Activated CD8-positive, alpha-beta T cell treated with anti-CD3 and anti-CD28 coated beads, Interleukin-2, amount 10 ng/mL, durations not matched to agents 7 days and 5 days (primary cell): ENCODE measurements at regions not wholly inside any gene's neighbourhood (a gene's known extent, or its start where the extent isn't known, plus 50 kb on each side); places are given as distances from the start of the nearest gene placed in this dataset.

ENCODE experiments used
- ATAC-seq: fragments of 150-1000 bp; cut with Tn5 transposase; one replicate; pipeline ENCODE4 v1.10.0; 2021; ENCODE audit warnings: moderate library complexity
- CTCF ChIA-PET: fragments of 350-600 bp; sonication (Branson Sonifier 250); formaldehyde crosslinking; loops from one replicate; lab custom pipeline; 2021; ENCODE audit warnings: antibody characterized with exemption; lab: Charles Lee
- POLR2A ChIA-PET: fragments of 350-600 bp; sonication (Branson Sonifier 250); formaldehyde crosslinking; loops from one replicate; lab custom pipeline; 2021; ENCODE audit warnings: antibody characterized with exemption; lab: Charles Lee
- DNase-seq: peaks from one replicate; pipeline ENCODE4 v3.0.0-alpha.2; 2020
- H3K27ac Mint-ChIP-seq: one replicate; pipeline ENCODE4 v1.8.0; 2021; ENCODE audit warnings: mild to moderate bottlenecking, mixed read lengths
- H3K27me3 Mint-ChIP-seq: one replicate; pipeline ENCODE4 v1.8.0; 2021; ENCODE audit warnings: low read depth, mixed read lengths
- H3K36me3 Mint-ChIP-seq: one replicate; pipeline ENCODE4 v1.8.0; 2021; ENCODE audit warnings: low read depth, mixed read lengths
- H3K4me1 Mint-ChIP-seq: one replicate; pipeline ENCODE4 v1.8.0; 2021; ENCODE audit warnings: low read depth, mixed read lengths
- H3K4me3 Mint-ChIP-seq: one replicate; pipeline ENCODE4 v1.8.0; 2021; ENCODE audit warnings: mild to moderate bottlenecking, mixed read lengths
- H3K9me3 Mint-ChIP-seq: one replicate; pipeline ENCODE4 v1.8.0; 2022; ENCODE audit warnings: mixed read lengths; ENCODE audit not compliant: insufficient read depth

DNA sequence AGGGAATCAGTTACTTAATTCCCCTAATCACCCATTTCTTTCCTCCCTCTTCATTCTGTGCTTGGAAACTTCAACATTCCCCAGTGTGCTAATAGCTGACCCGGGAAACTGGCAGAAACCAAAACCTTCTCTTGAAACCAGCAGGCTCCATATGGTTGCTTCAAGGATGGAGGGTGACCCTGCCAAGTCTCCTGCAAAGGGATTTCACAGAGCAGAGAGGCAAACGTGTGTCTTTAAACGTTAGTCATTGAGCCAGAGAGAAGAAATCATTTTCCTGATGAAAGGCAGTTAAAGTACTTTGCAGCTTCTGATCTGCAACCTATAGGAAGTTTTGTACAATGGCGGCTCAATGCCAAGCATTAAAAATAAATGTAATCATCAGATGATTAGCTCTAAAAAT lies 220.9 kb downstream of the POU4F1 start:
- POLR2A ChIA-PET = no interaction called here
- Mint-ChIP-seq H3K4me3 (no peak overlapping the region), H3K36me3 (no peaks in the 10 kb centered on the region), H3K9me3 (no peaks in the 10 kb centered on the region), H3K4me1 (no peaks in the 10 kb centered on the region), H3K27ac (no peak overlapping the region), H3K27me3 (no peaks in the 10 kb centered on the region)
- ATAC-seq = no peak
- no peak for DNase-seq
- CTCF ChIA-PET = no interaction called here

DNA sequence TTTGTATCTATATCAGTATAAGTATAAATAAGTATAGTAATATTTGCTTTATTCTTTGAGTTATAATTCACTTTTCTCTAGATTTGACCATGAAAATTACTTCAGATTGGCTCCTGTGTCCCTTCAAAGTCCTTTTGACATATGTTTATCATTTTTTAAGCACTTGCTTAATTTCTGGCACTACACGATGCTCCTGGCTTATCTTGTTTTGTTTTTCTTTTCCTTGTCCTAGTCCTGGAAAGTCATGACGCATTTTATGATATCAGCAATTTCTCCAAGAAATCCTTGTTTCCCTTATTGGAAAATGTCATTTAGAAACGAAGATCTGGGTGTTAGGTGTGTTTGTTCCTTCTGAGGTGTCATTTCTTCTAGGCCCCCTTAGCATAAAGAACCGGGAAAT lies 226.5 kb downstream of the POU4F1 start:
- POLR2A ChIA-PET = no interaction called here
- no peaks in the 10 kb centered on the region for H3K36me3 Mint-ChIP-seq
- no peak for ATAC-seq
- no peak overlapping the region for H3K4me3 Mint-ChIP-seq
- no peaks in the 10 kb centered on the region for H3K4me1 Mint-ChIP-seq
- H3K27ac Mint-ChIP-seq = no peak overlapping the region
- CTCF ChIA-PET = no interaction called here
- H3K27me3 Mint-ChIP-seq = no peaks in the 10 kb centered on the region
- no peak for DNase-seq
- H3K9me3 Mint-ChIP-seq = no peaks in the 10 kb centered on the region

DNA sequence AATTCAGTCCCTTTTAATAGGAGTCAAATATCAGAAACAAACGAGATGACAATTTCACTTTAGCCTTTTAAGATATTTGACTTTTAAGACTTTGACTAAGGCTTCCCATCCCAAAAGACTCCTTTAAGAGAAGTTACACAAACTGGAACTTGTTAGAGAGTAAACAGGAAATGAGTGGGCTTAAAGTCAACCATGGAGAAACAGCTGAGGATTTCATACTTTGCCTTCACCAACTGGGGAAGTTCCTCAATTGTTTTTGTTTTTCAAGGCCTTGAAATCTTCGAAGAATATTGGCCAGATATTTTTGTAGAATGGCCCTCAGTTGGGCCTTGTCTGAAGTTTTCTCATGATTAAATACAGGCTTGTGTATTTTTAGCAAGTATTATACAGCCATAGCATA lies 227.3 kb downstream of the POU4F1 start:
- ChIA-PET POLR2A (no interaction called here), CTCF (no interaction called here)
- Mint-ChIP-seq H3K4me3 (no peak overlapping the region), H3K36me3 (no peaks in the 10 kb centered on the region), H3K27ac (no peak overlapping the region), H3K27me3 (no peaks in the 10 kb centered on the region), H3K4me1 (no peaks in the 10 kb centered on the region), H3K9me3 (no peaks in the 10 kb centered on the region)
- ATAC-seq (no peak), DNase-seq (no peak)

DNA sequence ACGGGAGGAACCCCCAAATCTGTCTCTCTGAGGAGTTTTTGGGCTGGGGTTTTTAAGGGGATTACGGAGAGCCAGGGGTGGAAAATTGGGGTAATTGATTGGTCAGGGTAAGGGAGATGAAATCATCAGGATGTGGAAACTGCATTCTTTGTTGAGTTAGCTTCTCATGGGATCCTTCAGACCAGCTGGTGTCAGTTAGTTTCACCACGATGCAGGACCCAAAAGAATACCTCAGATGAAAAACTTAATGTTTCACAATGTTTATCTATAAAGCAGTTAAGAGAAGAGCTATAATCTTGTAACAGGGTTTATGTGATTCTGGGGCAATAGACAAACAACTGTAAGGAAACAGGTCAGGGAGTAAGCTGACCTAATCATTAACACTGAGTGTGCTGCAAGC lies 230.8 kb downstream of the POU4F1 start:
- no peak overlapping the region for H3K4me3 Mint-ChIP-seq
- ChIA-PET POLR2A (no interaction called here), CTCF (no interaction called here)
- H3K36me3 Mint-ChIP-seq = no peaks in the 10 kb centered on the region
- no peak for ATAC-seq
- H3K27me3 Mint-ChIP-seq = no peaks in the 10 kb centered on the region
- no peak overlapping the region for H3K27ac Mint-ChIP-seq
- no peaks in the 10 kb centered on the region for H3K9me3 Mint-ChIP-seq
- DNase-seq = no peak
- no peaks in the 10 kb centered on the region for H3K4me1 Mint-ChIP-seq

DNA sequence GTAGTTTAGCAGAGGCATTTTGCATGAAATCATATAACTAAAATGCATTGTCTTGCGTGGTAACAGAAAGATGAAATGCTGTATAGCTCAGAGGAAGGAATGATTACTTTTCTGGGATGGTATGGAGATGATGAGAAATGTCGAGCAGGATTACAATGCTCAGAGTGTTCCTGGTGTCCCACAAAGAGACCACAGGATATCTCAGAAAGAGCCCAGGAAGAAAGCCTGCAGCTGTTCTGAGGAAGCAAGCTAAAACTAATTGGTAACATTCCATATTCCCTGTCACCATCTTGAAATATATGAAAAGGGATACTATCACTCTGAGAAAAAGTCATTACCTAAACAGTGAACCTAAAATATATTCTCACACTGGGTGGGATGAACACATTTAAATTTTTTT lies 233.1 kb downstream of the POU4F1 start:
- no peak overlapping the region for H3K4me3 Mint-ChIP-seq
- ATAC-seq = no peak
- POLR2A ChIA-PET = no interaction called here
- DNase-seq = no peak
- no peaks in the 10 kb centered on the region for H3K9me3 Mint-ChIP-seq
- no peaks in the 10 kb centered on the region for H3K36me3 Mint-ChIP-seq
- CTCF ChIA-PET = no interaction called here
- H3K27me3 Mint-ChIP-seq = no peaks in the 10 kb centered on the region
- no peak overlapping the region for H3K27ac Mint-ChIP-seq
- H3K4me1 Mint-ChIP-seq = no peaks in the 10 kb centered on the region

DNA sequence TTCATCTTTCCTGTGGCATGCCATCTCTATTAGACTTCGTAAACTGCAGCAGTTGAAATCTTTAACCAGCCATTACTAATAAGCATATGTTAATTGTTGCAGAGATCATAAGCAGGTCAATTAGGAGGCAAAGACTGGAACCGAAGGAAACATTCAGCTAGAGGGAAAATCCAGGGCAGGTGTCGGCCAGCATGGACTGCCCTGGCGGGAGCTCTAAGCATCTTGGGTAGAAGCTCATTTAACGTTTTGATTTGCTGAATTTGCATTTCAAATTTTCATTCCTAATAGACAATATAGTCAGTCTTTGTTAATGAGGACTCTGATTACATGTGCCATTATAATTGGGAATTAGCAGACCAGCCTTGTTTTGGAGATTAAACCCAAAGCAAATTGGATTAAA lies 238.6 kb downstream of the POU4F1 start:
- H3K27me3 Mint-ChIP-seq = no peaks in the 10 kb centered on the region
- no peak overlapping the region for H3K4me3 Mint-ChIP-seq
- POLR2A ChIA-PET = interaction anchor here (0.7 kb wide), 1 partner anchor 32 kb away, joined by 3 read pairs; no protein-coding TSS in a partner anchor
- no peak for ATAC-seq
- CTCF ChIA-PET = no interaction called here
- H3K27ac Mint-ChIP-seq = no peak overlapping the region
- DNase-seq = no peak
- no peaks in the 10 kb centered on the region for H3K36me3 Mint-ChIP-seq
- H3K4me1 Mint-ChIP-seq = no peaks in the 10 kb centered on the region
- no peaks in the 10 kb centered on the region for H3K9me3 Mint-ChIP-seq

DNA sequence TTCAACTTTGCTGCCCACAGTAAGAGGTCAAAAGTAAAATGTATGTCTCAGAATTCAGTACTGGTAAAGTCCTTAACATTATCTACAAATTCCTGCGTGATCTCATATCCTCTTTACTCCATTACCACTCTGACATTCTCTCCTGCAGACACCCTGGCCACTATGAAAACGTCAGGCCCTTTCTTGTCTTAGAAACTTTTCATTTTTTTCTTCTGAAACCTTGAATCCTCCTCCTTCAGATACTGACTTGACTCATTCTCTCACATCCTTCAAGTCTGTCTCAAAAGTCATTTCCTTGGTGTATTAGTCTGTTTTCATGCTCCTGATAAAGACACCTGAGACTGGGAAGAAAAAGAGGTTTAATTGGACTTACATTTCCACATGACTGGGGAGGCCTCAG lies 262.3 kb downstream of the POU4F1 start:
- Mint-ChIP-seq H3K4me1 (no peaks in the 10 kb centered on the region), H3K27ac (no peak overlapping the region), H3K4me3 (no peak overlapping the region), H3K36me3 (no peaks in the 10 kb centered on the region), H3K27me3 (no peaks in the 10 kb centered on the region), H3K9me3 (no peaks in the 10 kb centered on the region)
- CTCF ChIA-PET = no interaction called here
- no peak for DNase-seq
- POLR2A ChIA-PET = no interaction called here
- no peak for ATAC-seq

DNA sequence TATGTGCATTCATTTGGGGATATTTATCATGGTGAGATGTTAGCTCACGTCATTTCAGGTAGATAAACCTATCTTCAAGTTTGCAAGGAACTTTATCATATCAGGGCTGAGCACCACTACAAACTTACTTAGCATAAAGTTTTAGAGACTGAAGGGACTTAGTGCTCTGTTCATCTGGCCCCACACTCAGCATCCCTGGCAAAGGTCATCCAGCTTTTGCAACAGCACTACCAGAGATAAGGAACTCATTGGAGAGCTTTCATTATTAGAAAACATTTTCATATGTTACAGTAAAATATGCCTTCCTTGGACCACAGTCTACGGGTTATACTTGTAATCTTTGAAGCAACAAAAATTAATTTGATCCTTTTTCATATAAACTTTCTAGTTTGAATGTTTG lies 263.4 kb downstream of the POU4F1 start:
- no peak for ATAC-seq
- ChIA-PET CTCF (no interaction called here), POLR2A (no interaction called here)
- Mint-ChIP-seq H3K9me3 (no peaks in the 10 kb centered on the region), H3K27ac (no peak overlapping the region), H3K4me1 (no peaks in the 10 kb centered on the region), H3K27me3 (no peaks in the 10 kb centered on the region), H3K4me3 (no peak overlapping the region), H3K36me3 (no peaks in the 10 kb centered on the region)
- no peak for DNase-seq

DNA sequence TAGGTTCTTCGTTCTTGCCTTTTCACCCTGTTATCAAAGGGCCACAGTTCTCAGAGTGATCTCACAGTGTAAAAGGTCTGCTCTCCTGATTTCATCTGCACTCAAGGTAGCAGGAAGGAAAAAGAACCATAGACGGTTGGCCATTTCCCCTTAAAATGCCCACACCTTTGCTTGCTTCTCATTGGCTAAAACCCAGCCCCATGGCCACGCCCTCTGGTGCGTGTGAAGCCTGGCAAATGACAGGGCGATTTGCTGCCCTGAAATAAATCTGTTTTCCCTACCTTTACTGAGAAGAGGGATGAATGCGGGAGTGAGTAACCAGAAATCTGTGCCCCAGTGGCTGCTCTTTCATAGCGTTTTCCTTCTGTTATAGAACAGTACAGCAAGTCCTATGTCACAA lies 269.3 kb downstream of the POU4F1 start:
- Mint-ChIP-seq H3K4me3 (no peak overlapping the region), H3K27ac (no peak overlapping the region), H3K27me3 (no peaks in the 10 kb centered on the region), H3K36me3 (no peaks in the 10 kb centered on the region), H3K9me3 (no peaks in the 10 kb centered on the region), H3K4me1 (no peaks in the 10 kb centered on the region)
- no peak for DNase-seq
- ChIA-PET CTCF (no interaction called here), POLR2A (no interaction called here)
- no peak for ATAC-seq

DNA sequence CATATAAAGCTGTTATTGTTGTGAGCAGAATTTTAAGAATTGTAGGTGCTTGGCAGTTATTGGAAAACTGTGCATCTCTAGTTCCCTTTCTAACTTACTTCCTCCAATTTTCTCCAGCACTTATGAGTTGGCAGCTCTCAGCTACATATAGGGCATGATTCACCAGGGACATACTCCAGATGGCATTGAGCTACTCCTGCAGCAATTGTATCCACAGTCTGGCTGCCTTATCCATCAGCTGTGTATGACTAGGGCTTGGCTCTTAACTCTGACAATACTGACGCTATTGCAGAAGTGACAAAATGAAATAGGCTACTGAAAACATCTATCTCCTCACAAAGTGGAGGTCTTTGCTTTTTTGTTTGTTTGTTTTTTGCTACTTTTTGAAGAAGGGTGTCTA lies 276.7 kb downstream of the POU4F1 start:
- Mint-ChIP-seq H3K27me3 (no peaks in the 10 kb centered on the region), H3K4me1 (no peaks in the 10 kb centered on the region), H3K9me3 (no peaks in the 10 kb centered on the region), H3K27ac (no peak overlapping the region), H3K4me3 (no peak overlapping the region), H3K36me3 (no peaks in the 10 kb centered on the region)
- ChIA-PET CTCF (no interaction called here), POLR2A (no interaction called here)
- ATAC-seq = no peak
- no peak for DNase-seq

DNA sequence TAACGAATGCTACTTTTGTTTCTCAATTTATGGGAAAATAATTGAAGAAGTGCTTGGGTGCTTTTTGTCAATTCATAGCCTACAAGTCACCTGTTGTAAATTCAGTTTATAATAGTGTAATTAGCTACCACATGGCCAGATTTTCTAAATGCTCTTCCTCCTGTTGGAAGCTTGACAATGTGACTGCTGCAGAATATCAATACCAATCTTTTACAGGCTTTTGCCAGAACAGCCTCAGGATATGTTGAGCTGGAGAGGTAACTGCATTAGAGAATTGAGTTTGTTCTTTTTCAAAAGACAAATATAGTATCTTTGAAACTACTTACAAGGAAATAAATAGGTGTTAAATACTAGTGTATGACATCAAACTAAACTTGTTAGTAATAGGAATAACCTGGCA lies 277.8 kb downstream of the POU4F1 start:
- no peak overlapping the region for H3K27ac Mint-ChIP-seq
- no peaks in the 10 kb centered on the region for H3K4me1 Mint-ChIP-seq
- H3K27me3 Mint-ChIP-seq = no peaks in the 10 kb centered on the region
- ATAC-seq (no peak), DNase-seq (no peak)
- H3K9me3 Mint-ChIP-seq = no peaks in the 10 kb centered on the region
- H3K4me3 Mint-ChIP-seq = no peak overlapping the region
- no peaks in the 10 kb centered on the region for H3K36me3 Mint-ChIP-seq
- CTCF ChIA-PET = no interaction called here
- POLR2A ChIA-PET = no interaction called here

DNA sequence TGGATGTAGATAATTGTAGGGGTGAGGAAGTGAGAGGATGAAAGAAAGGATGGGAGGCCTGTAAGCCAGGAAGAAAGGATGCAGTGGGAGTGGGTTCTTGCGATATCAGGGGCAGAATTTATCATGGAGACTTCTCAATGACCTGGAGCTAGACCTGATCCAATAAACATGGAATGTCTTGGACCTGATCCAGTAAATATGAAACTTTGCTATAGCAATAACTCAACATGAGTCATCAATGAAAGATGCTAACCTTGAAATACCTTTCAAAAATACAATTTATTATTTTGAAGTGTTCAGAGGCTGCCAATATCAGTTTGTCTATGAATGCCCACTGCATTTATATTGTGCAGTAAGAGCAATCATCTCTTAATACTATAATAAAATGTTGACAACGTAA lies 279.5 kb downstream of the POU4F1 start:
- H3K4me3 Mint-ChIP-seq = no peak overlapping the region
- no peaks in the 10 kb centered on the region for H3K27me3 Mint-ChIP-seq
- H3K4me1 Mint-ChIP-seq = no peaks in the 10 kb centered on the region
- no peaks in the 10 kb centered on the region for H3K36me3 Mint-ChIP-seq
- CTCF ChIA-PET = no interaction called here
- POLR2A ChIA-PET = no interaction called here
- no peak overlapping the region for H3K27ac Mint-ChIP-seq
- DNase-seq = no peak
- no peak for ATAC-seq
- no peaks in the 10 kb centered on the region for H3K9me3 Mint-ChIP-seq

DNA sequence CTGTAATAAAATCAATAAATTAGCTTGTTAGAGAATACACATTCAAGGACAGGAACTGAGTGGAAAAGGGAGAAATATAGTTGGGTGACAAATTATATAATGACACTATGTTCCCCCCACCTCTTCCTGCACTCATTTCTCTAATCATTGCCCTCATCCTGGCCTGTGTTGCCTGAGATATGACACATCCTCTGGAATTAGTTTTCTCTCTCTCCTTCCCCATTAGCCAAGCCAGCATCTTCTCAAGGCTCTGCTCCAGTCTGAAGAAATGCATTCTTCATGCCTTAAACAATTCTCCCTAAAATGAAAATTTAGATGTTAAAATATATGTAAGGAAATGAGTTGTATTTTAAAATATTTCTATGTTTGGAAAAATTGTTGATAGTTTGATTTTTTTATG lies 280.3 kb downstream of the POU4F1 start:
- H3K9me3 Mint-ChIP-seq = no peaks in the 10 kb centered on the region
- H3K4me3 Mint-ChIP-seq = no peak overlapping the region
- no peaks in the 10 kb centered on the region for H3K4me1 Mint-ChIP-seq
- H3K27ac Mint-ChIP-seq = no peak overlapping the region
- ATAC-seq (no peak), DNase-seq (no peak)
- CTCF ChIA-PET = no interaction called here
- no peaks in the 10 kb centered on the region for H3K36me3 Mint-ChIP-seq
- H3K27me3 Mint-ChIP-seq = no peaks in the 10 kb centered on the region
- POLR2A ChIA-PET = no interaction called here
